HCT116 (cell line): ENCODE measurements at regions not wholly inside any gene's neighbourhood (a gene's known extent, or its start where the extent isn't known, plus 50 kb on each side); places are given as distances from the start of the nearest gene placed in this dataset.

Experiments used
- ATAC-seq: fragments of 200-7000 bp; cut with Tn5 transposase; 2 replicates; pipeline ENCODE4 v1.9.1; 2020; ENCODE audit warnings: mild to moderate bottlenecking, moderate library complexity
- BruUV-seq: library from RNA; stranded (reverse); fragments of 400-500 nt; replicated peaks from 2 replicates; lab custom pipeline; 2021; lab: Mats Ljungman, UMichigan
- CTCF ChIA-PET: fragments of 300-600 bp; sonication (Branson Sonifier 250); formaldehyde crosslinking; loops from one replicate; lab custom pipeline; 2021; ENCODE audit warnings: antibody characterized with exemption; lab: Charles Lee
- POLR2A ChIA-PET: fragments of 300-600, 350-600 bp; sonication (Branson Sonifier 250); formaldehyde crosslinking; loops from one replicate; lab custom pipeline; 2021; ENCODE audit warnings: antibody characterized with exemption; lab: Charles Lee
- RAD21 ChIA-PET, 2 experiments: fragments of 300-600 bp; sonication (Branson Sonifier 250); formaldehyde crosslinking; loops; one replicate each; lab custom pipeline; 2023; ENCODE audit warnings: low total read pairs in 2 of 2; ENCODE audit not compliant: uncharacterized antibody in 2 of 2, unreplicated experiment in 2 of 2, low non-redundant PET in 1 of 2; lab: Charles Lee
- DNase-seq: peaks from one replicate; pipeline ENCODE4 v3.0.0-alpha.2; 2010; ENCODE audit warnings: low read depth, low spot score
- H2AFZ ChIP-seq: fragments of 200-600 bp; shearing (Covaris generic), sonication (generic); 2 replicates; pipeline ENCODE4 v1.6.1; 2017; ENCODE audit warnings: low read depth, mixed run types, mixed read lengths, antibody characterized with exemption, low read length; ENCODE audit not compliant: poor library complexity, severe bottlenecking
- H3K27ac ChIP-seq: 2 replicates; pipeline ENCODE4 v1.5.1; 2012; ENCODE audit warnings: low read depth, low read length
- H3K27me3 ChIP-seq: fragments of 200-600 bp; sonication (generic); 2 replicates; pipeline ENCODE4 v1.6.1; 2016; ENCODE audit warnings: mixed run types, low read length, mixed read lengths; ENCODE audit not compliant: insufficient read depth
- H3K36me3 ChIP-seq, 2 experiments: fragments of 200-500 bp in 1 of 2; fragments of 200-600 bp in 1 of 2; sonication (Bioruptor generic) in 1 of 2; sonication (generic) in 1 of 2; 2 replicates each; pipeline versions ENCODE4 v1.5.1 to v1.6.1; 2014 to 2016; ENCODE audit warnings: low read length in 2 of 2, inconsistent platforms in 1 of 2, mixed read lengths in 1 of 2, mixed run types in 1 of 2; ENCODE audit not compliant: insufficient read depth in 2 of 2, control insufficient read depth in 1 of 2
- H3K4me1 ChIP-seq, 2 experiments: fragments of 200-600 bp in 1 of 2; sonication (generic) in 1 of 2; 2 replicates each; pipeline versions ENCODE4 v1.5.1 to v1.6.1; 2012 to 2017; ENCODE audit warnings: low read length in 2 of 2, inconsistent platforms in 1 of 2, mild to moderate bottlenecking in 1 of 2, mixed read lengths in 1 of 2, mixed run types in 1 of 2, moderate library complexity in 1 of 2; ENCODE audit not compliant: insufficient read depth in 2 of 2, control insufficient read depth in 1 of 2
- H3K4me2 ChIP-seq: fragments of 200-600 bp; sonication (generic); 2 replicates; pipeline ENCODE4 v1.6.1; 2017; ENCODE audit warnings: mixed run types, low read length, mixed read lengths
- H3K4me3 ChIP-seq, 2 experiments: fragments of 200-600 bp in 1 of 2; sonication (generic) in 1 of 2; replicated peaks in 1 of 2; 2 replicates each; pipeline ENCODE4 v1.5.1; 2011 to 2016; ENCODE audit warnings: low read length in 2 of 2, control low read depth in 1 of 2, low read depth in 1 of 2, mild to moderate bottlenecking in 1 of 2, mixed read lengths in 1 of 2, mixed run types in 1 of 2
- H3K79me2 ChIP-seq: fragments of 200-600 bp; sonication (generic); 2 replicates; pipeline ENCODE4 v1.6.1; 2017; ENCODE audit warnings: mild to moderate bottlenecking, mixed run types, low read length, moderate library complexity, mixed read lengths; ENCODE audit not compliant: insufficient read depth
- H3K9ac ChIP-seq: fragments of 200-600 bp; sonication (generic); 2 replicates; pipeline ENCODE4 v1.6.1; 2016; ENCODE audit warnings: low read length, mixed read lengths
- H3K9me2 ChIP-seq: fragments of 200-600 bp; sonication (generic), shearing (Covaris generic); 2 replicates; pipeline ENCODE4 v1.6.1; 2017; ENCODE audit warnings: mixed run types, mild to moderate bottlenecking, moderate library complexity; ENCODE audit not compliant: insufficient read depth
- H3K9me3 ChIP-seq, 2 experiments: fragments of 200-500 bp in 1 of 2; fragments of 200-600 bp in 1 of 2; sonication (Bioruptor generic) in 1 of 2; sonication (generic) in 1 of 2; 2 replicates each; pipeline ENCODE4 v1.6.1; 2014 to 2017; ENCODE audit warnings: low read length in 2 of 2, mixed read lengths in 2 of 2, inconsistent platforms in 1 of 2, low read depth in 1 of 2, mild to moderate bottlenecking in 1 of 2, mixed run types in 1 of 2, moderate library complexity in 1 of 2; ENCODE audit not compliant: control insufficient read depth in 1 of 2, insufficient read depth in 1 of 2
- H4K20me1 ChIP-seq: fragments of 200-600 bp; sonication (generic), shearing (Covaris generic); 2 replicates; pipeline ENCODE4 v1.6.1; 2017; ENCODE audit warnings: mixed run types, mild to moderate bottlenecking, moderate library complexity; ENCODE audit not compliant: insufficient read depth
- CEBPB ChIP-seq: IDR thresholded peaks from 2 replicates; pipeline ENCODE4 v1.6.1; 2012; ENCODE audit warnings: low read depth
- EGR1 ChIP-seq: IDR thresholded peaks from 2 replicates; pipeline ENCODE4 v1.6.1; 2012; ENCODE audit warnings: low read depth
- EZH2 ChIP-seq: fragments of 200-600 bp; sonication (generic); IDR thresholded peaks from 2 replicates; pipeline ENCODE4 v1.6.1; 2017; ENCODE audit warnings: antibody characterized with exemption, mixed run types
- EZH2phosphoT487 ChIP-seq: fragments of 200-600 bp; IDR thresholded peaks from 2 replicates; pipeline ENCODE4 v1.6.1; 2018; ENCODE audit warnings: antibody characterized with exemption, borderline replicate concordance
- JUND ChIP-seq: IDR thresholded peaks from 2 replicates; pipeline ENCODE4 v1.6.1; 2012
- POLR2A ChIP-seq: IDR thresholded peaks from 2 replicates; pipeline ENCODE4 v1.7.0; 2011; ENCODE audit warnings: borderline replicate concordance; ENCODE audit not compliant: insufficient read depth, insufficient read length; ENCODE audit errors: extremely low read depth
- RAD21 ChIP-seq: IDR thresholded peaks from 2 replicates; pipeline ENCODE4 v1.6.1; 2012; ENCODE audit warnings: low read depth, mild to moderate bottlenecking
- SIN3A ChIP-seq: IDR thresholded peaks from 2 replicates; pipeline ENCODE4 v1.6.1; 2012; ENCODE audit warnings: low read depth
- SP1 ChIP-seq: IDR thresholded peaks from 2 replicates; pipeline ENCODE4 v1.6.1; 2012; ENCODE audit warnings: low read depth
- YY1 ChIP-seq: IDR thresholded peaks from 2 replicates; pipeline ENCODE4 v1.6.1; 2011; ENCODE audit warnings: low read length, low read depth, moderate library complexity, mild to moderate bottlenecking; ENCODE audit not compliant: insufficient replicate concordance; ENCODE audit errors: extremely low read depth
- ZFX ChIP-seq: fragments of 450-650 bp; IDR thresholded peaks from 2 replicates; pipeline ENCODE4 v1.6.1; 2017
- intact Hi-C: fragments of 100-400 bp; cut with micrococcal nuclease; formaldehyde crosslinking; loops from 2 replicates; pipeline ENCODE4 v1.10.0; 2022
- TF ChIP-seq, protein P1 (sequence below): IDR thresholded peaks from 2 replicates; pipeline ENCODE4 v1.6.1; 2012
- TF ChIP-seq, protein P2 (sequence below), 3 experiments: fragments of 200-600 bp in 1 of 3; sonication (generic) in 1 of 3; IDR thresholded peaks in 2 of 3; conservative IDR thresholded peaks in 1 of 3; 2 replicates each; pipeline ENCODE4 v1.5.1; 2012 to 2017; ENCODE audit warnings: low read depth in 2 of 3, low read length in 2 of 3, antibody characterized with exemption in 1 of 3, borderline replicate concordance in 1 of 3, control low read depth in 1 of 3, mild to moderate bottlenecking in 1 of 3, mixed read lengths in 1 of 3, mixed run types in 1 of 3, moderate library complexity in 1 of 3; ENCODE audit not compliant: insufficient read depth in 1 of 3

DNA sequence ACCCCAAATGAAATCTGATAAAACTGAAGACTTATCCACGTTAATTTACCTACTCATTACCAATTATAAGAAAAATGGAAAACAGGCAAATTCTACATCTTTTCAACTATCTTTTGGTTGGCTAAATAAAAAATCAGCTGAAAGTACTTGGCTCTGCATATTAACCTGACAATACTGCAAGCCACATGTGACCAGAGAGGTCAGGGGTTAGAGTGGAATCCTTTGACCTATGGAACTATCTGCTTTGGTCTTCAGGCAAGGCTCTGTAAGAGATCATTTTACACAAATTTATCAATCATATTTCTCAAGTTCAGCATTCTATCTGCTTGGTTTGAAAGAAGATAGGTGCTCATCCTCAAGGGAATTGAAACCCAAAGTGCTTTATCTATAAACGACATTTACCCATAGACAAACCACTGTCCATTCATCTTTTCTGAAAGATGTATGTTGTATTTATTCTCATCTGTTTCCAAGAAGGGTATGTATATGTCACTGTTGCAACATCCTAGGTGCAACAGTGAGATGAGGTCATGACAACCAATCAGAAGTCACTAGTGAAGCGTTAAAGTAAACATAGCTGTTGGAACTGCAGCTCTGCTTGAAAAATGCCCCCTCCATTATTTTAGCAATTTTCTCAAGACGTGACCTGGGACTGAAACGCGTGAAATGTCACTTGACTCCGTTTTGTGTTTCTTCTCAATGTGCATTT lies 144.9 kb upstream of the POU5F2 start:
- no peak overlapping the region for H3K4me2 ChIP-seq
- H3K27me3 ChIP-seq, result no peaks in the 10 kb centered on the region
- no peaks in the 10 kb centered on the region for H3K9me2 ChIP-seq
- no peaks in the 10 kb centered on the region for H3K79me2 ChIP-seq
- H4K20me1 ChIP-seq, result no peaks in the 10 kb centered on the region
- no peak overlapping the region for H3K9ac ChIP-seq
- RAD21 ChIA-PET, result no interaction called here
- no TSS peak for BruUV-seq
- peaks cover 5 to 7% of the 10 kb centered on the region in 2 experiments; a peak in 3 of 4 replicates for H3K4me1 ChIP-seq
- CTCF ChIA-PET, result interaction anchor here (1.1 kb wide), 1 partner anchor 13 kb away, joined by 5 read pairs; no protein-coding TSS in a partner anchor
- no peak overlapping the region for H3K27ac ChIP-seq
- DNase-seq (no peak), ATAC-seq (no peak)
- H2AFZ ChIP-seq, result no peak overlapping the region
- no peak overlapping the region for H3K4me3 ChIP-seq
- POLR2A ChIA-PET, result no interaction called here
- no peaks in the 10 kb centered on the region for H3K36me3 ChIP-seq
- H3K9me3 ChIP-seq, result no peaks in the 10 kb centered on the region
- TF ChIP-seq EZH2phosphoT487 (no peak), SP1 (no peak), EZH2 (no peak), EGR1 (no peak), POLR2A (no peak), CEBPB (no peak), YY1 (no peak), ZFX (no peak), JUND (no peak), RAD21 (no peak), SIN3A (no peak)
- TF ChIP-seq, protein P1, sequence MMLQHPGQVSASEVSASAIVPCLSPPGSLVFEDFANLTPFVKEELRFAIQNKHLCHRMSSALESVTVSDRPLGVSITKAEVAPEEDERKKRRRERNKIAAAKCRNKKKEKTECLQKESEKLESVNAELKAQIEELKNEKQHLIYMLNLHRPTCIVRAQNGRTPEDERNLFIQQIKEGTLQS, result no peak
- TF ChIP-seq, protein P2, sequence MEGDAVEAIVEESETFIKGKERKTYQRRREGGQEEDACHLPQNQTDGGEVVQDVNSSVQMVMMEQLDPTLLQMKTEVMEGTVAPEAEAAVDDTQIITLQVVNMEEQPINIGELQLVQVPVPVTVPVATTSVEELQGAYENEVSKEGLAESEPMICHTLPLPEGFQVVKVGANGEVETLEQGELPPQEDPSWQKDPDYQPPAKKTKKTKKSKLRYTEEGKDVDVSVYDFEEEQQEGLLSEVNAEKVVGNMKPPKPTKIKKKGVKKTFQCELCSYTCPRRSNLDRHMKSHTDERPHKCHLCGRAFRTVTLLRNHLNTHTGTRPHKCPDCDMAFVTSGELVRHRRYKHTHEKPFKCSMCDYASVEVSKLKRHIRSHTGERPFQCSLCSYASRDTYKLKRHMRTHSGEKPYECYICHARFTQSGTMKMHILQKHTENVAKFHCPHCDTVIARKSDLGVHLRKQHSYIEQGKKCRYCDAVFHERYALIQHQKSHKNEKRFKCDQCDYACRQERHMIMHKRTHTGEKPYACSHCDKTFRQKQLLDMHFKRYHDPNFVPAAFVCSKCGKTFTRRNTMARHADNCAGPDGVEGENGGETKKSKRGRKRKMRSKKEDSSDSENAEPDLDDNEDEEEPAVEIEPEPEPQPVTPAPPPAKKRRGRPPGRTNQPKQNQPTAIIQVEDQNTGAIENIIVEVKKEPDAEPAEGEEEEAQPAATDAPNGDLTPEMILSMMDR (IDR thresholded peaks at IDR 0.05 in 2 of 3, conservative IDR thresholded peaks at IDR 0.05 in 1 of 3; ENCODE audit: borderline replicate concordance in 1 of 3, insufficient read depth in 1 of 3, low read depth in 2 of 3, low read length in 2 of 3), result no peak
- intact Hi-C loops, result no loop called here
